Stimulated activated CD8-positive, alpha-beta memory T cell treated with anti-CD3 and anti-CD28 coated beads, Interleukin-7, amount 100 ng/mL, for 48 hours (primary cell): ENCODE measurements at regions not wholly inside any gene's neighbourhood (a gene's known extent, or its start where the extent isn't known, plus 50 kb on each side); places are given as distances from the start of the nearest gene placed in this dataset.
"Not testable (repeated sequence)": the region's sequence is repeated elsewhere in the genome, so short reads cannot be mapped to it uniquely, and the experiment has no call there.

ENCODE experiments used
- DNase-seq, 2 donors: peaks; one replicate each; pipeline ENCODE4 v3.0.0-alpha.2; 2020; ENCODE audit warnings: low read depth in 1 of 2; ENCODE audit errors: extremely low read depth in 1 of 2

DNA sequence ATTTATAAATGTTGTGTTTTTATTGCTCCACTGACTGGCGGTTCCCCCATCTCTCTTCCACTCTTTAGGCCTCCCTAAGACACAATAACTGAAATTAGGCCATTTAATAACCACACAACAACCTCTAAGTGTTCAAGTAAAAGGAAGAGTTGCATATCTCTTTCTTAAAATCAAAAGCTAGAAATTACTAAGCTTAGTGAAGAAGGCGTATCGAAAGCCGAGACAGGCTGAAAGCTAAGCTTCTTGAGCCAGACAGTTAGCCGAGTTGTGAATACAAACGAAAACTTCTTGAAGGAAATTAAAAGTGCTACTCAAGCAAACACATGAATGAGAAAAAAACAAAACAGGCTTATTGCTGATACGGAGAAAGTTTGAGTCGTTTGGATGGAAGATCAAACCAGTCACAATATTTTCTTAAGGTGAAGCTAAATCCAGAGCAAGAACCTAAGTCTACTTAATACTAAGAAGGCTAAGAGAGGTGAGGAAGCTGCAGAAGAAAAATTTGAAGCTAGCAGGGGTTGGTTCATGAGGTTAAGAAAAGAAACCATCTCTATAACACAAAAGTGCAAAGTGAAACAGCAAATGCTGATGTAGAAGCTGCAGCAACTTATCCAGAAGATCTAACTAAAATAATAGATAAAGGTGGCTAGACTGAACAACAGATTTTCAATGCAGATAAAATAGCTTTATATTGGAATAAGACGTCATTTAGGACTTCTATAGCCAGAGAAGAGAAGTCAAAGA, 194.0 kb upstream of the TTC29 start:
- DNase-seq = no peak

DNA sequence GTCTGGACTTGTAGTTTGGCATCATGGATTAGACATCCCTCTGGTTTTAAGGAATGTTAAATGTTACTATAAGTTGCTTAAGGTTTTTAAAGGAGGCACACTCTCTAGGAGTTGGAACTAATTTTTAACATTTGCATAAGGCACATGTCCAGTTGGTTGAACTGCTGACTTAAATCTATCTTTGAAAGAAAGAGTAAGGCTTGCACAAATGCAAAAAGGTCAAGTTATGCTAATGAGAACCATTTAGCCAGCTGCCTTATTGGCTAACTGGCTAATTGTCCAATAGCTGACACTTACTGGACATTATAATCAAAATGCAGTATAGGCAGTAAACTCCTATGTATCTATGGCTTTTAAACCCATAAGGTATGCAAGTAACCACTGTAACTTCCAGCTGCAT, 206.1 kb upstream of the TTC29 start:
- no peak for DNase-seq

DNA sequence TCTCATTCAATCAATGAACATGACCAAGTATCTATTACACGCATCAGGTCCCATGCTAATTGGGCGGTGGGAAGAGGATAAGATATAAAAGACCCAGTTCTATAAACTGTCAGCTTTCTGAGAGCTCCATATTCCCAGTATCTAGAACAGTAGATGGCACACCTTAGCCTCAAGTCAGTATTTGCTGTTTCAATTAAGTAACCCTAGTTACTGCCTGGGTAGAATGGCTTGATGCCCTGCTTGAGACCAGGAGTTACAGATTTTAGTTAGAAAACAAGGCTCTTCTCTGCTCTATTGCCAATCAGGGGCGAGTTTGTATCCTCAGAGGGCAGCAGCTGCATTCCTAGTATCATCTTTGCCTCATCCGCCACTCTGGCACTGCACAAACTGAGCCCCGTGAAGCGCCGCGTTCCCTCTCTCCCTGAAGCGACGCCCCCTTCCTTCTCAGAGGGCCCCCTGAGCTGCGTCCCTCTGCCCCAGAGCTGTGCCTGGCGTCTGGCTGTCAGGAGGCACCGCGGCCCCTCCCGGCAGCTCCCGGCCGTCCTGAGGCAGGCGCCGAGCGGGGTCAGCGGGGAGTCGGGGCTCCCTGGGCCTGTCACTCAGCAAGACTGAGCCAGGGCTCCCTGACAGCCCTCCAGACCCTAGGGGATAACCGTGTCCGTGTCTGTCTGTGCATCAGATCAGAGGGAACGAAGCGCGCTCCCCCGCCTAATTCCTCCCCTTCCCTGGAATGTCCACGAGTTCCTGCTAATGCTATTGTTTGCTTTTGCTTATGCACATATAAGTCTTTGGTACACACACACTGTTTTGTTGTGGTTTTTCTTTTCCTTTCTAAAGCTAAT, 212.4 kb upstream of the TTC29 start:
- no peak for DNase-seq

DNA sequence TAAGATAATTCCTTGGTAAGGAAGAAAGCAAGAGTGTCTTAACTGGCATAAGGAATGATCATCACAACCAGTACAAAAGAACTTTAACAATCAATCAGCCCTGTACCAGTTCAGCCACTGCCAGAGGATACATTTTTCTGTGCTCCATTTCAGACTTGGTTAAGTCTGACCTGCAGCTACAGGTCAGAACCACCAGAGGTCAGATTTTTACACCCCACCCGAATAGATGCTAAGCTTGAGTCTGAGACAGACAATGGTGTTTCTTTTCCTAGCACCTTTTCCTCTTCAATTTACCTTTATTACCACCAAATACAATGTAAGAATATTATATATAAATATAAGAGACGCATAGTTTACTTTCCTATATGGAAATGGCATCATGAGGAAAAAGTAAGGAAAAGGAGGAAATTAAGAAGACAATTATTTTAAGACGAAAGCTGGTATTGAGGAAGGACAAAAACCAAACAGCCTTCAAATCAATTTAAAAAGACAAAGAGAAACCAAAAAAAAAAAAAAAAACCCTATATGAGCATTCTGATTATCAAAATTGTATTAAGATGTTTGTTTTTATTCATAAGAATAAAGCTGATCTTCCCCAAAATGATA, 215.3 kb upstream of the TTC29 start:
- no peak for DNase-seq

DNA sequence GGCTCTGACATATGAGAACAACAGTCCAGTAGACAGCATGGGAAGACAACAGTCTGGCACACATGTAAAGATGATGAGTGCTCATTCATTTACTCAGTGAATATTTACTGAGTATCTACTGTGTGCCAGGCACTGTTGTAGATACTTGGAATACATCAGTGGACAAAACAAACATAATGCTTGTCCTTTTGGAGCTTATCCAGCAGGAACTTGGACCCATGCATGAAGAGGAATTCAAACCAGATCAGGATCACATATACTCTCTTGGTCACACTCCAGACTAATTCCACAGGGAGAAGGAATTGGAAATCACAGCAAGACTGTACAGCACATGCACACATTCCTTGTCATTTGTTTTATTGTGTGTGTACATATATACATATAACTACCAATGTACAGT, 217.6 kb upstream of the TTC29 start:
- no peak for DNase-seq

DNA sequence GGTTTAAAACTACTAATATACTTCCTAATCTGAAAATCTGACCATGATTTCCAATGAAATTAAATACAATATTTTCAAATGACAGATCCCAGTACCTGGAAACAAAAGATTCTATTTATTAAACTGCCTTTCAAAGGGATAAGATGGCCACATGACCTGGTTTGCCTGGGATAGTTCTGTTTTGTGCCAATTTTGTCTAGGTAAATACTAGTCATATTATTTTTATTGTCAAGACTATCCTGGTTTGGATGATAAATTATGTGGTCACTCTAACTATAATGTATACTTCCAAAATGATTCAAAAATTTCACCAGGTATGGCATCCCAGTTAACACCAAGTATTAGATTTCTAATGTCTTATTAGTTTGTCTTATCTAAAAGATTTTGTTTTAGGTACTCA, 222.5 kb upstream of the TTC29 start:
- not testable (repeated sequence) for DNase-seq

DNA sequence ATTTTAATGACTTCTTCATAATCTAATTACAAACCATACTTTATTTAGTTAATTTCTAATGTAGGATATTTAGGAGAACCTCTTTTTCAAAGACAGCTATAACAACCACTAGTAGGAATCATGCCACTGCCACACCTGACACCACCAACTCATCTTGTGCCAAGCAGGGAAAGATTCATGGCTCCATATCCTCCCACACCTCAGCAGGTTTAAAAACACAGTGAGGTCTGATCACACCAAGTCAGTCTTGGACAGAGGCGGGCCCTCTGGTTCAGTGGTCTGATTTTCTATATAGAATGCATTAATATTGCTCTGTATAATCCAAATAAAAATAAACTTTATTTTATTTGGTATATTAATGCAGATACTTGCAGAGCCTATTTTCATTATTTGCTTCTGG, 227.7 kb upstream of the TTC29 start:
- DNase-seq = no peak

DNA sequence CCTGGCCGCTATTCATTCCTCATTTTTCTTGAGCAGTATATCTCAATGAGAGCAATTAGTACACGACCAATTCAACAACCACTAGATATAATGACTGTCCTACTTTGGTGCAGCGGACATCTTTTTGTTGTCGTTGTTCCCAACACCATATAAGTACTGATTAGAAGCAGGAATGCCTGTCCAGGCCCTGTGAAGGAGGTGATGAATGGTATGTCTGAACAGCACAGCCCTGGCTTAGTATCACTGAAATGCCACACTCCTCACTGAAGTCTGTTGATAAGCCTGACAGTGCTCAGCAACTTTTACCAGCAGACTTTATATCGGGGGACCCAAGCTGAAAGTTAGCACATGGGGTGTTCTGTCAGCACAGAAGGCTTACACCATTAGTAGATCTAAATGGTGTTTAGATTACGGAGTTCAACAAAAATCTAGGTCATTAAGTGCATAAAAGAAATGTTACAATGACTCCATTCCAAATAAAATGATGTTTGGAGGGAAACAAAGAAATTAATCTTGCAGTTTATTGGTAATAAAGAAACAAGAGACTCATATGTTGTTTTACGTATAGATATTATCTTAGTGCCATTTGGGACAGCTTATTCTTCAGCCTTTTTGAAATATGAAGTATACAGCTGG, 228.3 kb upstream of the TTC29 start:
- DNase-seq = no peak

DNA sequence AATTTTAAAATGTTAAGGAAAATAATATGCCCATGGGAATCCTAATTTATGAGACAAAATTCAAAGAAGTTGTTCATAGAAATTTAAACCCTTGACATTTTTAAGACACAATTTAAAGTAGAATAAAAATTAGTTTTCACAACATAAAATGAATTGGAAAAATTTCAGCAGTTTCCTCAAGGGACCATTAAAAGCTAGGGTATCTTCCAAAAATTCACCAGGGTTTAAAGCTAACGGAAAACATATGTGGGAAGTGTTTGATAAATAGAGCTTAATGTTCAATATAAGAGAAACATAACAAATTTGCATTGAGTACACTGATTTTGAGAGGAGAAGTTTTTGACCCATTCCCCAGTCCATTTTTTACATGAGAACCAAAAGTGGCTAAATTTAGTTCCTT, 228.9 kb upstream of the TTC29 start:
- no peak for DNase-seq

DNA sequence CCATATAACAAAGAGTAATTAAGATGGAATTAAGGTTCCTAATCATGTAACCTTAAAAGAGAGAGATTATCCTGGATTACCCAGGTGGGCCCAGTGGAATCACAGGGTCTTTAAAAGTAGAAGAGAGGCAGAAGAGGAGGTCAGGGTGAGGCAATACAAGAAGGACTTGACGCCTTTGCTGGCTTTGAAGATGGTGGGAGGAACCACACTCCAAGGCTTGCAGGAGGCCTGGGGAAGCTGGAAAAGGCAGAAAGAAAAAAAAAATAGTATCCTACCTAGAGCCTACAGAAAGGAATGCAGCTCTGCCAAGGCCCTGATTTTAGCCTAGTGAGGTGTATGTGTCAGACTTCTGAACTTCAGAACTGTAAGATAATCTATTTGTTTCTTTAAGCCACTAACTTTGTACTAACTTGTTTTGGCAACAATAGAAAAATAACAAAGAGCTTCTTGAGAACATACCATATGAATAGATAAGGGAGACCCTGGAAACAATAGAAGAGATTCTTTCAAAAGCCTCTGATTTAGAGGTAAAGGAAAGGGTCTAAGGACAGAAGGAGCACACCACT, 229.9 kb upstream of the TTC29 start:
- DNase-seq = no peak

DNA sequence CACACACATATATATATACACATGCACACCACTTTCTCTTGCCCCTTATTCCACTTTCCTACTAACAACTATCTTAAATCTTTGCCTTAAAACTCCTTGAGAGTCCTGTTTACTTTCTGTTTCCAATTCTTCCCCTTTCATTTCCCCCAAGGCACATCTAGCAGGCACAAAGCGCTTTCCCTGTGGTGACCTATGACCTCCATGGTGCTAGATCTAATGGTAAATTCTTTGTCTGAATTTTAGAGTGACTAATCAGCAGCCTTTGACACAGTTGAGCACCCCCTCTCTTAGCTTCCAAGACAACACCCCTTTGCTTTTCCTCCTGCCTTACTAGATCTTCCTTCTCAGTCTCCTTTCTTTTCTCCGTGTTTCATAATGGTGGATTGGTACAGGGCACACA, 236.4 kb upstream of the TTC29 start:
- DNase-seq = no peak

DNA sequence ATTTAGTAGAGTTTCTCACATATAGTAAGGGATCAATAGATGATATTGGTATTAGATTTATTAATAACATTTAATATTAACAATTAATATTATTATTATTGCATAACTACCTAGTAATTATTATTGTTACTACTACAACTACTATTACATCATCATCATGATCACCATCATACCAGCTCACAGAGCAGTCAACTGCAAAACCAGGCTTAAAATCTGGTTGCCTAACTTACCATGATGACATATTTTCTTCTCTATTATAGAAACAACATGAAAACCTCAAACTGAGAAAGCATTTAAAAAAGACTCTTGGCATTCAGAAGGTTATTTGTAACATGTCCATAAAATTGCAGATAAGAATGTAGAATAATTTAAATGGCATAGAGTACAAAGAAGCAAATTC, 247.0 kb upstream of the TTC29 start:
- DNase-seq = no peak

DNA sequence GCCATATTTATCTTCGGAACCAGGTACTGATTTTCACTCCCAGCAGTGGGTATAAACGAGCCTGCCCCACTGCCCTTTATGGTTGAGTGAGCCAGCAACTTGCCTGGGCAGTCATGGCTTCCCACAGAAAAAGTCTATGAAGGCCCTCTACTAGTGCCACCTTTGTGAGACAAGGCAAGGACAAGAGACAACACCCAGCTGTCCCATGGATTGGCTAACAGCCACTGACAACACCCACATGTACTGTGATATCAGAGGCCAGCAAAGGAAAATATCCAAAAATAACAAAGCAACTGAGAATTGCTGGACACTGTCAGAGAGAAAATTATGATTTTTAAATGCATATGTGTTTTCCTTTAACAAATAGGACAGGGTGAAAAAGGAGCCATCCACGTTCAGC, 248.4 kb upstream of the TTC29 start:
- no peak for DNase-seq

DNA sequence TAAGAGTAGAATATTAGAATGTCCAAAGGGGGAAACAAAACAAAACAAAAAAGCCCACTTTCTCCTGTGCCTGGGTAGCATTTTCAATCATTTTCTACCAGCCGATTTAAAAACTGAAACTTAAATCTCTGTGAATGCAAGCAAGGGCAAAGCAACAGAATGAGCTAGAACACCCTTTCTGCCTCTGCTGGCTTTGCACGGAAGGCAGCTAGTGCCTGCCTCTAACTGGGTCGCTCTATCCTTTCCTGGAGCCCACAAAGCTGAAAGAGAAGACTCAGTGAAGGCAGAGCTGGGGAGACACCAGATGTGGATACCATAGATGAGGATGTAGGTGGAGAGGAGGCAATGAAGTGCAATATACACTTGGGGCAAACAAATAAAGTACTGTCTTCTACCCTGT, 248.9 kb upstream of the TTC29 start:
- no peak for DNase-seq

DNA sequence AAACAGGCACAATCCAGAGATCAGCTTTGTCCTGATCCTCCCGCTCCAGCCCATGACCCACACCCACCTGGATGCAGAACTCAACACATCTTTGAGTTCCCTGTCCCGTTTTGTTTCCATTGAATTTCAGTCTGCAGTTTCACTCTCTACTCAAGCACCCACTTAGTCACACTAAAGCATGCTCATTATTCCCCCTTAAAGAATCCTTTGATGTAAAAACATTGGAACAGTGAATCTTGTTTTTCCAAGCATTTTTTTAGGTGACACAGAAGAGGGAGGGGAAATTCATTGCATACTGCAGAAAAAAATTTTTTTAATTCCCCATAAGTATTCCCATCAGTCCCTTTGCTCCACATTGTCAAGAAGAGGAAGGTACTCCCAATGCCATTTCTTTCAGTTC, 249.7 kb upstream of the TTC29 start:
- DNase-seq = no peak

DNA sequence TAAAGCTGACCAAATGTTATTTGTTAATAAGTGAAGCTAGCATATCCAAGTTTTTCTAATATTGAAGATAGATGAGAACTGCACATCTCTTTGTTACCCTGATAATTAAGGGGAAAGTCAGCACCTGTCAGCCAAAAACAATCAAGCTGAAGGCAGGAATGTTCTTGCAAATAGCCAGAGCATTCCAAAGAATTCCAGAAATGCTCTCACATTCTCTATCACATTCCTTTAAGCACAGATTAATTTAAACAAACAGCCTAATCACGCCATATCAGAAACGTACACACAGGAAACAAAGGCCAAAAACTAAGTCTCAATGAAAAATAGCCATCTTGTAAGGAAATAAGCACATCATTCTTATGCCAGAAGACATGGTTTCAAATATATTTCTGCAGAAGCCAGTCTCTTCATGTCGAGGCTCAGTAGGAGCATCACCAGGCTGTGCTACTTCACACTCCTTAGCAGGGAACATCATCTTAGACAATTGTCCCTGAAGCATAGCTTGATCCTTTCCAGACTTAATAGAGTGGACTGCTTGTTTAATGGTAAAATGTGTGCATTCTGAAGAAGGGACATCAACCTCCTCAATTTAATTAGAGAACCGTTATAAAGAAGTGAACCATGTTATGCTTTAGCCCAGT, 252.9 kb upstream of the TTC29 start:
- DNase-seq = no peak

DNA sequence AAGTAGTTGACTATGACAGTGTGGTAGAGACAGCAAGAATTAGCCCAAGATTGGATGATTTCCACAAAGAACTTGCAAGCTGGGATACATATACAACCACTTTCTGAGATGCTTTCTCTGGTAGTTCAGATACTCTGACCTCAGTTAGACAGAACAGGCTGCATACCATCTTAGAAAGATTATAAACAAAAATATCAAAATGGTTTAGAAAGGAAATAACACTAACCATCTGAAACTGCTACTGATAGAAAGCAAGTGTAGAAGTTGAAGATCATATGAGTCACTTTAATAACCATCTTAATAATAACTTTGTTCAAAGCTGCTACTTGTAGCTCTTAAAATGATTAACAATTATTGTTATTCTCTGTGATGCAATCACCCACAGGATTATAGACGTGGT, 255.4 kb upstream of the TTC29 start:
- DNase-seq = no peak

DNA sequence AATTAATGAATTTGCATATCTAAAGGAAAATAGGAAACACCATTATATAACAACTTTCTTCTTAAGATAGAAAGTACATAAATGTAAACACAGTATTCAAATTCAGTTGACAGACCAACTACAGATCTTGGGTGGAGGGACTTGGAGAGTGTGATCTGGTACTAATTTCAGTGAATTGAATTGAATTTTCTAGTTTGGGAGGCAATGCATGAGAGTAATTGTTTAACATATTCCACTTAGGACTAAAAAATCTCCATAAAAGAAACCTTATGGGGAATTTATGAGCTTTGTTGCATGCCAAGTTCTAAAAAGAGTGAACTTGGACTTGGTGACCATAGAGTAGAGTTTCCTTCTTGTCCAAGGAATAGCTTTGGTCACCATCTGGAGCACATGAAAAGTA, 261.1 kb upstream of the TTC29 start:
- no peak for DNase-seq

DNA sequence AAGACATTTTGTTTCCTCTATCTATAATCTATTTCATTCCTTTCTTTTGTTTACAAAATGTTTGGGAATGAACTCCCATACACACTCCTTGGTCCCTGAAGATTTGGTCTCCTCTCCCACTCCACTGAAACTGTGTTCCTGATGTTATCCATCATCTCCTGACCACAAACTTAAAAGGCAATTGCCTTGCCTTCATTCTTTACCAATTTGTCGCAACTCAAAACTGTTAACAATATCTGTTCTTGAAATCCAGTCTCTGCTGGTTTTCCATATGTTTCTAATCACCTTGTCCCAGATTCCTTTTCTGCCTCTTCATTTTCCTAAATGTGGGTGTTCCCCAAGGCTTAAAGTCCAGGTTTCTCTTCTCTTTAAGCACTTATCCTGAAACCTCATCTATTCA, 262.2 kb upstream of the TTC29 start:
- DNase-seq = no peak

DNA sequence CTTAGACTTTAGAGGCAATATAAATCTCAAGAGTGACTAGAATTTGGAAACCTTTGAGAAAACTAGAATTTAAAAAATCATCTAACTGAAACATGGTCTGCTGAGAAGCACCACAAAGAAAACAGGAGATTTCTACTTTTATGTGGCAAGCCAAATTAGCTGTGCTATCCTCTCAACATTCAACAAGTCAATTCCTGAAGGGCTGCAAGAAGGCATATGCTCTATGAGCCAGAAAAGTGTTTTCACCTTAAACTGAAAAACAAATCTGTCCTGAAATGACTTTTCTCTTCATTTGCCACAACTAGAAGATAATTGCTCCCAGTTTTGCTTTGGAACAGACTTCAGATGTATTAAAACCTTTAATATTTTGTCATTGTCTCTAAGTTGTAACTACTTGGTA, 263.2 kb upstream of the EDNRA start:
- DNase-seq = no peak

DNA sequence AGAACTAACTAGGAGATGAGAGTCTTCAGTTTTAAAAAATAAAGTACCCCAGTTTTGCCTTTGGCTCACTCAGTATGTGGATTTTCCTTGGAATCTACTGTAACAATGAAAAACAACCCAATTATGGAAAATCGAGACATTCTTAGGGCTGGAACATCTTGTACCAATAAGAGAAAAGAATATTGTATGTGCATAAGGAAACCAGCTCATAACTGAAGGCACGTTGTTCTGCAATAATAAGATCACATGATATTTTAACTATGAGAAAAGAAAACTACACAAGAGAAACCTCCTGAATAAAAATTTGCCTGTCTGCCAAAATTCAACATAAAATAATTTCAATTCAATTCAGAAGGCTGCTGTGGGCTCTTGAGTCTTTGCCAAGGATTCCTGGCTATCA, 261.8 kb upstream of the EDNRA start:
- DNase-seq = no peak
